GM23338 (cell line): ENCODE measurements at regions not wholly inside any gene's neighbourhood (a gene's known extent, or its start where the extent isn't known, plus 50 kb on each side); places are given as distances from the start of the nearest gene placed in this dataset.

Source experiments
- ATAC-seq: fragments of 200-7000 bp; cut with Tn5 transposase; 3 replicates; pipeline ENCODE4 v1.9.1; 2020
- DNase-seq: peaks from one replicate; pipeline ENCODE4 v3.0.0-alpha.2; 2015; ENCODE audit warnings: low spot score
- H2AFZ ChIP-seq: fragments of 200-600 bp; sonication (generic); 2 replicates; pipeline ENCODE4 v1.8.0; 2016; ENCODE audit warnings: antibody characterized with exemption, mild to moderate bottlenecking, moderate library complexity
- H3F3A ChIP-seq: fragments of 200-600 bp; sonication (generic); replicated peaks from 2 replicates; pipeline ENCODE4 v1.8.0; 2017; ENCODE audit warnings: antibody characterized with exemption, mixed run types, low read depth
- H3K27ac ChIP-seq: fragments of 200-600 bp; sonication (generic); 2 replicates; pipeline ENCODE4 v1.6.1; 2016; ENCODE audit warnings: low read depth
- H3K27me3 ChIP-seq: fragments of 200-600 bp; sonication (generic); 2 replicates; pipeline ENCODE4 v1.8.0; 2016; ENCODE audit warnings: mild to moderate bottlenecking, mixed run types, moderate library complexity; ENCODE audit not compliant: insufficient read depth
- H3K36me3 ChIP-seq: fragments of 200-600 bp; sonication (generic); 2 replicates; pipeline ENCODE4 v1.8.0; 2016; ENCODE audit warnings: mild to moderate bottlenecking; ENCODE audit not compliant: insufficient read depth
- H3K4me1 ChIP-seq: fragments of 200-600 bp; sonication (generic); 2 replicates; pipeline ENCODE4 v1.8.0; 2016; ENCODE audit warnings: mild to moderate bottlenecking, moderate library complexity; ENCODE audit not compliant: insufficient read depth
- H3K4me2 ChIP-seq: fragments of 200-600 bp; sonication (generic); 2 replicates; pipeline ENCODE4 v1.7.1; 2017; ENCODE audit warnings: mixed run types
- H3K4me3 ChIP-seq: fragments of 200-600 bp; sonication (generic); 2 replicates; pipeline ENCODE4 v1.6.1; 2016; ENCODE audit warnings: mixed run types
- H3K79me2 ChIP-seq: fragments of 200-600 bp; sonication (generic); replicated peaks from 2 replicates; pipeline ENCODE4 v1.8.0; 2017; ENCODE audit warnings: mild to moderate bottlenecking; ENCODE audit not compliant: insufficient read depth
- H3K9me2 ChIP-seq: fragments of 200-600 bp; sonication (generic); 2 replicates; pipeline ENCODE4 v1.8.0; 2017; ENCODE audit not compliant: insufficient read depth
- H4K20me1 ChIP-seq: fragments of 200-600 bp; sonication (generic); replicated peaks from 2 replicates; pipeline ENCODE4 v1.8.0; 2017; ENCODE audit warnings: mild to moderate bottlenecking; ENCODE audit not compliant: insufficient read depth
- H3K27ac Mint-ChIP-seq: 2 replicates; pipeline ENCODE4 v1.8.0; 2020; ENCODE audit warnings: inconsistent platforms, mild to moderate bottlenecking, moderate library complexity, mixed read lengths
- H3K27me3 Mint-ChIP-seq: 3 replicates; pipeline ENCODE4 v1.8.0; 2022; ENCODE audit warnings: low read depth, mild to moderate bottlenecking, moderate library complexity, mixed read lengths, inconsistent platforms; ENCODE audit not compliant: insufficient read depth, poor library complexity
- H3K36me3 Mint-ChIP-seq: 3 replicates; pipeline ENCODE4 v1.8.0; 2021; ENCODE audit warnings: low read depth, mild to moderate bottlenecking, inconsistent platforms, moderate library complexity, mixed read lengths
- H3K4me1 Mint-ChIP-seq: 3 replicates; pipeline ENCODE4 v1.8.0; 2020; ENCODE audit warnings: mild to moderate bottlenecking, inconsistent platforms, mixed read lengths
- H3K4me3 Mint-ChIP-seq: 3 replicates; pipeline ENCODE4 v1.8.0; 2021; ENCODE audit warnings: moderate library complexity, mild to moderate bottlenecking, inconsistent platforms, mixed read lengths
- H3K9me3 Mint-ChIP-seq: 3 replicates; pipeline ENCODE4 v1.8.0; 2020; ENCODE audit warnings: moderate library complexity, mild to moderate bottlenecking, inconsistent platforms, mixed read lengths
- CREB1 ChIP-seq: fragments of 250-450 bp; sonication (Bioruptor Pico); IDR thresholded peaks from 2 replicates; pipeline ENCODE4 v1.5.0; 2020; ENCODE audit warnings: low read depth, mild to moderate bottlenecking, moderate library complexity
- CTCF ChIP-seq, 2 experiments: fragments of 200-600 bp in 1 of 2; sonication (generic) in 1 of 2; conservative IDR thresholded peaks; 2 replicates each; pipeline versions ENCODE4 v1.5.1 to v1.6.1; 2016 to 2017; ENCODE audit warnings: antibody characterized with exemption in 2 of 2, low read depth in 2 of 2, mild to moderate bottlenecking in 2 of 2, moderate library complexity in 1 of 2
- EZH2 ChIP-seq: fragments of 200-600 bp; sonication (generic); IDR thresholded peaks from one replicate; pipeline ENCODE4 v1.8.0; 2017; ENCODE audit warnings: antibody characterized with exemption, mild to moderate bottlenecking, low read depth; ENCODE audit not compliant: unreplicated experiment
- EZH2phosphoT487 ChIP-seq: fragments of 200-600 bp; sonication (generic); IDR thresholded peaks from one replicate; pipeline ENCODE4 v1.8.1; 2018; ENCODE audit warnings: antibody characterized with exemption; ENCODE audit not compliant: unreplicated experiment
- JUNB ChIP-seq: IDR thresholded peaks from one replicate; pipeline ENCODE4 v1.6.1; 2016; ENCODE audit warnings: antibody characterized with exemption; ENCODE audit not compliant: unreplicated experiment
- POLR2AphosphoS5 ChIP-seq: IDR thresholded peaks from 2 replicates; pipeline ENCODE4 v1.6.1; 2016; ENCODE audit warnings: antibody characterized with exemption, low read depth
- ZNF114 ChIP-seq: fragments of 250-450 bp; sonication (Bioruptor Pico); IDR thresholded peaks from 2 replicates; pipeline ENCODE4 v1.5.0; 2020; ENCODE audit warnings: mild to moderate bottlenecking, moderate library complexity
- TF ChIP-seq, protein P1 (sequence below): IDR thresholded peaks from 2 replicates; pipeline ENCODE4 v1.6.1; 2016; ENCODE audit warnings: antibody characterized with exemption
- TF ChIP-seq, protein P2 (sequence below): fragments of 250-450 bp; sonication (Bioruptor Pico); IDR thresholded peaks from 2 replicates; pipeline ENCODE4 v1.5.0; 2020; ENCODE audit warnings: mild to moderate bottlenecking, moderate library complexity

DNA sequence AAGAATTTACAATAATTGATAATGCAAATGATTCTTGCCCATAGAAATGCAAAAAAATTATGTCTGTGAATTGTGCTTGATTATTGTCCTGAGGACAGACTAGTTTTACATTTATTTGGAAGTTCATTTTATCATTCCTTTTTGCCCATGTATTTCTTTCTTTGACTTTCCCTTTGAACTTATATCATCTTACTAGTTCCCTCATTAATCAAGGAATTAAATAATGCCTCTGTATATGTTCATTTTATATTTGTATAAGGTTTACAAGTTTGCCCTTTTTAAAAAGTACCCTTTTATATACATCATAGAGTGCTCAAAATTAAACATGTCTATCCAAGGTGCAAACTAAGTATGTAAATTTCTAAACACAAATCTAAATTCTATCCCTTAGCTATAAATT is 501.6 kb downstream of the NTRK2 start:
- H3K4me1 Mint-ChIP-seq = peaks cover 11% of the 10 kb centered on the region
- TF ChIP-seq POLR2AphosphoS5 (no peak), CTCF (conservative IDR thresholded peaks at IDR 0.05; ENCODE audit: low read depth in 2 of 2) (no peak), ZNF114 (CRISPR knock-in tag) (no peak), JUNB (no peak), CREB1 (CRISPR knock-in tag) (no peak), EZH2 (no peak), EZH2phosphoT487 (no peak)
- TF ChIP-seq, protein P1, sequence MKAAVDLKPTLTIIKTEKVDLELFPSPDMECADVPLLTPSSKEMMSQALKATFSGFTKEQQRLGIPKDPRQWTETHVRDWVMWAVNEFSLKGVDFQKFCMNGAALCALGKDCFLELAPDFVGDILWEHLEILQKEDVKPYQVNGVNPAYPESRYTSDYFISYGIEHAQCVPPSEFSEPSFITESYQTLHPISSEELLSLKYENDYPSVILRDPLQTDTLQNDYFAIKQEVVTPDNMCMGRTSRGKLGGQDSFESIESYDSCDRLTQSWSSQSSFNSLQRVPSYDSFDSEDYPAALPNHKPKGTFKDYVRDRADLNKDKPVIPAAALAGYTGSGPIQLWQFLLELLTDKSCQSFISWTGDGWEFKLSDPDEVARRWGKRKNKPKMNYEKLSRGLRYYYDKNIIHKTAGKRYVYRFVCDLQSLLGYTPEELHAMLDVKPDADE = no peak
- no peak overlapping the region for H3K4me2 ChIP-seq
- no peak overlapping the region for H3K27ac Mint-ChIP-seq
- peaks cover 9% of the 10 kb centered on the region for H3K9me3 Mint-ChIP-seq
- no peak overlapping the region for H3K4me3 ChIP-seq
- H3K27me3 Mint-ChIP-seq = peaks cover 2% of the 10 kb centered on the region
- H3K36me3 Mint-ChIP-seq = no peaks in the 10 kb centered on the region; the same call in 2 of the 3 replicates
- no peak overlapping the region for H2AFZ ChIP-seq
- no peaks in the 10 kb centered on the region for H3K27me3 ChIP-seq
- H3K36me3 ChIP-seq = no peaks in the 10 kb centered on the region; the same call in 1 of the 2 replicates
- no peaks in the 10 kb centered on the region for H4K20me1 ChIP-seq
- H3K4me1 ChIP-seq = 0 out of 2 replicates have a peak, but pooled peaks cover 4% of the 10 kb centered on the region
- no peak overlapping the region for H3K27ac ChIP-seq
- H3F3A ChIP-seq = no peaks in the 10 kb centered on the region
- no peak for DNase-seq
- ATAC-seq = no peak
- H3K4me3 Mint-ChIP-seq = no peak overlapping the region
- H3K79me2 ChIP-seq = no peaks in the 10 kb centered on the region
- no peaks in the 10 kb centered on the region for H3K9me2 ChIP-seq

DNA sequence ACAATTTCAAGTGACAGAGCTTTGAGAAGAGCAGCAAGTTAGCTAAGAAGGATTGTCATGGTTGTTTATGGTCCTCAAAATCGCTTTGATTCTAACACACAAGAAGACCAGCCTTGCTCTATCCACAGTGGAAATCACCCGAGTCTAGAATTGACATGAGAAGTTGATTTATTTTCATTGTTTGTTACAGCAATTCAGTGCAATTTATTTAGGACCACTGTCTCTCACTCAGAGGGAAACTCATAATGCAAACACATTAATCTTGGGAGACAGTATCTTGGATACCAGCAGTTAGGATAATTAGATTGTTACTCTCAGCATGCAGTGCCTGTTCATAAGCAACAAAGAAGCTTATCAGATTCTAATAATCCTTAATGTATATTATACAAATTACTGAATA is 498.9 kb downstream of the NTRK2 start:
- DNase-seq (no peak), ATAC-seq (no peak)
- H3F3A ChIP-seq = no peaks in the 10 kb centered on the region
- Mint-ChIP-seq H3K4me1 (peaks cover 9% of the 10 kb centered on the region), H3K27ac (no peak overlapping the region), H3K36me3 (no peaks in the 10 kb centered on the region; the same call in 2 of the 3 replicates), H3K4me3 (no peak overlapping the region), H3K9me3 (peaks cover 15% of the 10 kb centered on the region), H3K27me3 (no peaks in the 10 kb centered on the region)
- no peaks in the 10 kb centered on the region; the same call in 1 of the 2 replicates for H3K36me3 ChIP-seq
- no peaks in the 10 kb centered on the region for H3K79me2 ChIP-seq
- H2AFZ ChIP-seq = no peak overlapping the region
- H3K4me1 ChIP-seq = 0 out of 2 replicates have a peak, but pooled peaks cover 4% of the 10 kb centered on the region
- no peaks in the 10 kb centered on the region for H4K20me1 ChIP-seq
- no peaks in the 10 kb centered on the region for H3K9me2 ChIP-seq
- no peak overlapping the region for H3K4me3 ChIP-seq
- no peak overlapping the region for H3K27ac ChIP-seq
- no peak overlapping the region for H3K4me2 ChIP-seq
- H3K27me3 ChIP-seq = no peaks in the 10 kb centered on the region
- no peak for TF ChIP-seq JUNB
- TF ChIP-seq CTCF (conservative IDR thresholded peaks at IDR 0.05; ENCODE audit: low read depth in 2 of 2) = no peak
- TF ChIP-seq, protein P1 = no peak
- TF ChIP-seq, protein P2, sequence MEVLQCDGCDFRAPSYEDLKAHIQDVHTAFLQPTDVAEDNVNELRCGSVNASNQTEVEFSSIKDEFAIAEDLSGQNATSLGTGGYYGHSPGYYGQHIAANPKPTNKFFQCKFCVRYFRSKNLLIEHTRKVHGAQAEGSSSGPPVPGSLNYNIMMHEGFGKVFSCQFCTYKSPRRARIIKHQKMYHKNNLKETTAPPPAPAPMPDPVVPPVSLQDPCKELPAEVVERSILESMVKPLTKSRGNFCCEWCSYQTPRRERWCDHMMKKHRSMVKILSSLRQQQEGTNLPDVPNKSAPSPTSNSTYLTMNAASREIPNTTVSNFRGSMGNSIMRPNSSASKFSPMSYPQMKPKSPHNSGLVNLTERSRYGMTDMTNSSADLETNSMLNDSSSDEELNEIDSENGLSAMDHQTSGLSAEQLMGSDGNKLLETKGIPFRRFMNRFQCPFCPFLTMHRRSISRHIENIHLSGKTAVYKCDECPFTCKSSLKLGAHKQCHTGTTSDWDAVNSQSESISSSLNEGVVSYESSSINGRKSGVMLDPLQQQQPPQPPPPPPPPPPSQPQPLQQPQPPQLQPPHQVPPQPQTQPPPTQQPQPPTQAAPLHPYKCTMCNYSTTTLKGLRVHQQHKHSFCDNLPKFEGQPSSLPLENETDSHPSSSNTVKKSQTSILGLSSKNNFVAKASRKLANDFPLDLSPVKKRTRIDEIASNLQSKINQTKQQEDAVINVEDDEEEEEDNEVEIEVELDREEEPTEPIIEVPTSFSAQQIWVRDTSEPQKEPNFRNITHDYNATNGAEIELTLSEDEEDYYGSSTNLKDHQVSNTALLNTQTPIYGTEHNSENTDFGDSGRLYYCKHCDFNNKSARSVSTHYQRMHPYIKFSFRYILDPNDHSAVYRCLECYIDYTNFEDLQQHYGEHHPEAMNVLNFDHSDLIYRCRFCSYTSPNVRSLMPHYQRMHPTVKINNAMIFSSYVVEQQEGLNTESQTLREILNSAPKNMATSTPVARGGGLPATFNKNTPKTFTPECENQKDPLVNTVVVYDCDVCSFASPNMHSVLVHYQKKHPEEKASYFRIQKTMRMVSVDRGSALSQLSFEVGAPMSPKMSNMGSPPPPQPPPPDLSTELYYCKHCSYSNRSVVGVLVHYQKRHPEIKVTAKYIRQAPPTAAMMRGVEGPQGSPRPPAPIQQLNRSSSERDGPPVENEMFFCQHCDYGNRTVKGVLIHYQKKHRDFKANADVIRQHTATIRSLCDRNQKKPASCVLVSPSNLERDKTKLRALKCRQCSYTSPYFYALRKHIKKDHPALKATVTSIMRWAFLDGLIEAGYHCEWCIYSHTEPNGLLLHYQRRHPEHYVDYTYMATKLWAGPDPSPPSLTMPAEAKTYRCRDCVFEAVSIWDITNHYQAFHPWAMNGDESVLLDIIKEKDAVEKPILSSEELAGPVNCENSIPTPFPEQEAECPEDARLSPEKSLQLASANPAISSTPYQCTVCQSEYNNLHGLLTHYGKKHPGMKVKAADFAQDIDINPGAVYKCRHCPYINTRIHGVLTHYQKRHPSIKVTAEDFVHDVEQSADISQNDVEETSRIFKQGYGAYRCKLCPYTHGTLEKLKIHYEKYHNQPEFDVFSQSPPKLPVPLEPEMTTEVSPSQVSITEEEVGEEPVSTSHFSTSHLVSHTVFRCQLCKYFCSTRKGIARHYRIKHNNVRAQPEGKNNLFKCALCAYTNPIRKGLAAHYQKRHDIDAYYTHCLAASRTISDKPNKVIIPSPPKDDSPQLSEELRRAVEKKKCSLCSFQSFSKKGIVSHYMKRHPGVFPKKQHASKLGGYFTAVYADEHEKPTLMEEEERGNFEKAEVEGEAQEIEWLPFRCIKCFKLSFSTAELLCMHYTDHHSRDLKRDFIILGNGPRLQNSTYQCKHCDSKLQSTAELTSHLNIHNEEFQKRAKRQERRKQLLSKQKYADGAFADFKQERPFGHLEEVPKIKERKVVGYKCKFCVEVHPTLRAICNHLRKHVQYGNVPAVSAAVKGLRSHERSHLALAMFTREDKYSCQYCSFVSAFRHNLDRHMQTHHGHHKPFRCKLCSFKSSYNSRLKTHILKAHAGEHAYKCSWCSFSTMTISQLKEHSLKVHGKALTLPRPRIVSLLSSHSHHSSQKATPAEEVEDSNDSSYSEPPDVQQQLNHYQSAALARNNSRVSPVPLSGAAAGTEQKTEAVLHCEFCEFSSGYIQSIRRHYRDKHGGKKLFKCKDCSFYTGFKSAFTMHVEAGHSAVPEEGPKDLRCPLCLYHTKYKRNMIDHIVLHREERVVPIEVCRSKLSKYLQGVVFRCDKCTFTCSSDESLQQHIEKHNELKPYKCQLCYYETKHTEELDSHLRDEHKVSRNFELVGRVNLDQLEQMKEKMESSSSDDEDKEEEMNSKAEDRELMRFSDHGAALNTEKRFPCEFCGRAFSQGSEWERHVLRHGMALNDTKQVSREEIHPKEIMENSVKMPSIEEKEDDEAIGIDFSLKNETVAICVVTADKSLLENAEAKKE (CRISPR knock-in tag) = no peak
- no peak for TF ChIP-seq EZH2
